Keratinocyte (primary cell): ENCODE measurements at regions not wholly inside any gene's neighbourhood (a gene's known extent, or its start where the extent isn't known, plus 50 kb on each side); places are given as distances from the start of the nearest gene placed in this dataset.

ENCODE experiments used
- DNase-seq: peaks from one replicate; pipeline ENCODE4 v3.0.0-alpha.2; 2011; ENCODE audit warnings: low read depth, missing footprints, low spot score
- FAIRE-seq: peaks from 2 replicates; lab custom pipeline; 2011; peaks lifted over from hg19 to GRCh38; lab: Jason Lieb, UNC
- H2AFZ ChIP-seq: 2 replicates; pipeline ENCODE4 v1.6.0; 2012; ENCODE audit warnings: low read length, control low read depth, inconsistent platforms; ENCODE audit not compliant: control insufficient read depth
- H3K27ac ChIP-seq: 2 replicates; pipeline ENCODE4 v1.5.1; 2011; ENCODE audit warnings: low read length; ENCODE audit not compliant: control insufficient read depth, insufficient read depth
- H3K27me3 ChIP-seq: 3 replicates; pipeline ENCODE4 v1.6.0; 2011; ENCODE audit warnings: low read length; ENCODE audit not compliant: control insufficient read depth, insufficient read depth; ENCODE audit errors: extremely low read depth
- H3K36me3 ChIP-seq, 2 experiments: 2 replicates in 1 of 2; 3 replicates in 1 of 2; pipeline ENCODE4 v1.5.1; 2011; ENCODE audit warnings: low read length in 2 of 2, mild to moderate bottlenecking in 1 of 2; ENCODE audit not compliant: control insufficient read depth in 2 of 2, insufficient read depth in 2 of 2; ENCODE audit errors: extremely low read depth in 1 of 2
- H3K4me1 ChIP-seq: 3 replicates; pipeline ENCODE4 v1.5.1; 2011; ENCODE audit warnings: low read length; ENCODE audit not compliant: control insufficient read depth, insufficient read depth; ENCODE audit errors: extremely low read depth
- H3K4me2 ChIP-seq: 3 replicates; pipeline ENCODE4 v1.6.0; 2011; ENCODE audit warnings: low read depth, low read length; ENCODE audit not compliant: control insufficient read depth, insufficient read depth; ENCODE audit errors: extremely low read depth
- H3K4me3 ChIP-seq, 3 experiments: fragments of 200-600 bp in 1 of 3; sonication (generic) in 1 of 3; 2 replicates in 2 of 3; 3 replicates in 1 of 3; pipeline ENCODE4 v1.5.1; 2011 to 2016; ENCODE audit warnings: low read length in 3 of 3, mild to moderate bottlenecking in 3 of 3, control low read depth in 2 of 3, inconsistent platforms in 1 of 3, low read depth in 1 of 3, mixed read lengths in 1 of 3, mixed run types in 1 of 3, moderate library complexity in 1 of 3; ENCODE audit not compliant: control insufficient read depth in 2 of 3, insufficient read depth in 2 of 3; ENCODE audit errors: extremely low read depth in 1 of 3
- H3K79me2 ChIP-seq: 2 replicates; pipeline ENCODE4 v1.6.0; 2012; ENCODE audit warnings: low read length; ENCODE audit not compliant: control insufficient read depth, insufficient read depth
- H3K9ac ChIP-seq: 3 replicates; pipeline ENCODE4 v1.6.0; 2011; ENCODE audit warnings: low read length; ENCODE audit not compliant: control insufficient read depth, insufficient read depth; ENCODE audit errors: extremely low read depth
- H3K9me1 ChIP-seq: 3 replicates; pipeline ENCODE4 v1.6.0; 2011; ENCODE audit warnings: low read length; ENCODE audit not compliant: control insufficient read depth, insufficient read depth; ENCODE audit errors: extremely low read depth
- H3K9me3 ChIP-seq: 2 replicates; pipeline ENCODE4 v1.5.1; 2012; ENCODE audit warnings: low read depth, low read length; ENCODE audit not compliant: control insufficient read depth
- H4K20me1 ChIP-seq: 3 replicates; pipeline ENCODE4 v1.6.0; 2011; ENCODE audit warnings: low read length; ENCODE audit not compliant: control insufficient read depth, insufficient read depth; ENCODE audit errors: extremely low read depth
- CTCF ChIP-seq, 3 experiments: IDR thresholded peaks in 1 of 3; conservative IDR thresholded peaks in 1 of 3; optimal IDR thresholded peaks in 1 of 3; 2 replicates in 2 of 3; 3 replicates in 1 of 3; pipeline versions ENCODE3 to v1.5.1; 2011; ENCODE audit warnings: low read length in 3 of 3, mild to moderate bottlenecking in 3 of 3, moderate library complexity in 2 of 3, control low read depth in 1 of 3, inconsistent platforms in 1 of 3; ENCODE audit not compliant: insufficient read depth in 2 of 3; ENCODE audit errors: extremely low read depth in 1 of 3
- EZH2 ChIP-seq: IDR thresholded peaks from one replicate; pipeline ENCODE4 v1.6.1; 2012; ENCODE audit warnings: inconsistent platforms, mild to moderate bottlenecking, low read length, moderate library complexity
- dilution Hi-C: fragments of 300-500 bp; cut with MboI; formaldehyde crosslinking; loops from one replicate; pipeline ENCODE4 v1.7.0; 2020; ENCODE audit warnings: low sequenced_read_pairs; ENCODE audit not compliant: extremely low pct_ligation_motif_present

GRCh38 chr1:188429386-188429785 lies 1600.6 kb downstream of the PLA2G4A start:
- H3K9ac ChIP-seq: no peak overlapping the region
- no peak overlapping the region for H3K4me3 ChIP-seq
- FAIRE-seq (no peak), DNase-seq (no peak)
- no peaks in the 10 kb centered on the region for H3K36me3 ChIP-seq
- H4K20me1 ChIP-seq: no peaks in the 10 kb centered on the region
- H3K9me3 ChIP-seq: no peaks in the 10 kb centered on the region
- no peaks in the 10 kb centered on the region for H3K79me2 ChIP-seq
- H3K9me1 ChIP-seq: no peaks in the 10 kb centered on the region
- H3K4me2 ChIP-seq: no peak overlapping the region
- dilution Hi-C loops: no loop called here
- H2AFZ ChIP-seq: no peak overlapping the region
- H3K4me1 ChIP-seq: no peaks in the 10 kb centered on the region
- H3K27me3 ChIP-seq: no peaks in the 10 kb centered on the region
- no peak overlapping the region for H3K27ac ChIP-seq
- TF ChIP-seq EZH2 (no peak), CTCF (optimal IDR thresholded peaks at IDR 0.05 in 1 of 3, IDR thresholded peaks at IDR 0.05 in 1 of 3, conservative IDR thresholded peaks at IDR 0.05 in 1 of 3; ENCODE audit: extremely low read depth in 1 of 3, insufficient read depth in 2 of 3, low read length in 3 of 3) (no peak)

- no peaks in the 10 kb centered on the region for H3K9me1 ChIP-seq
- no peak for FAIRE-seq
Measured at GRCh38 chr1:188432427-188432826, 1603.7 kb downstream of the PLA2G4A start.

More at GRCh38 chr1:188432427-188432826, 1603.7 kb downstream of the PLA2G4A start:
- H3K4me1 ChIP-seq: no peaks in the 10 kb centered on the region
- H2AFZ ChIP-seq: no peak overlapping the region
- no peak for DNase-seq
- no peak overlapping the region for H3K27ac ChIP-seq
- H3K9ac ChIP-seq: no peak overlapping the region
- H3K9me3 ChIP-seq: no peaks in the 10 kb centered on the region
- no peaks in the 10 kb centered on the region for H3K36me3 ChIP-seq
- H4K20me1 ChIP-seq: no peaks in the 10 kb centered on the region
- H3K79me2 ChIP-seq: no peaks in the 10 kb centered on the region
- no peaks in the 10 kb centered on the region for H3K27me3 ChIP-seq
- H3K4me3 ChIP-seq: no peak overlapping the region
- H3K4me2 ChIP-seq: no peak overlapping the region
- TF ChIP-seq CTCF (optimal IDR thresholded peaks at IDR 0.05 in 1 of 3, IDR thresholded peaks at IDR 0.05 in 1 of 3, conservative IDR thresholded peaks at IDR 0.05 in 1 of 3; ENCODE audit: extremely low read depth in 1 of 3, insufficient read depth in 2 of 3, low read length in 3 of 3) (no peak), EZH2 (no peak)
- dilution Hi-C loops: no loop called here
